ENCODE measurements at regions not wholly inside any gene's neighbourhood (a gene's known extent, or its start where the extent isn't known, plus 50 kb on each side); places are given as distances from the start of the nearest gene placed in this dataset.
A peak's percentile ranks its signal among the peaks of the same experiment; 100 is the strongest.

GRCh38 chr17:77526259-77526711, 385.5 kb downstream of the SEC14L1 start:
- Mint-ChIP-seq H3K27me3 (ENCODE audit: unreplicated experiment) (peaks cover 25% of the 10 kb centered on the region), H3K9me3 (ENCODE audit: unreplicated experiment) (no peaks in the 10 kb centered on the region), H3K27ac (ENCODE audit: unreplicated experiment) (no peak overlapping the region), H3K4me3 (ENCODE audit: unreplicated experiment) (no peak overlapping the region), H3K36me3 (ENCODE audit: unreplicated experiment) (no peaks in the 10 kb centered on the region), H3K4me1 (ENCODE audit: unreplicated experiment) (peaks cover 4% of the 10 kb centered on the region)
- no peak for DNase-seq (ENCODE audit: extremely low spot score, unreplicated experiment)
- TF ChIP-seq CTCF (IDR thresholded peaks at IDR 0.05), result no peak

DNA sequence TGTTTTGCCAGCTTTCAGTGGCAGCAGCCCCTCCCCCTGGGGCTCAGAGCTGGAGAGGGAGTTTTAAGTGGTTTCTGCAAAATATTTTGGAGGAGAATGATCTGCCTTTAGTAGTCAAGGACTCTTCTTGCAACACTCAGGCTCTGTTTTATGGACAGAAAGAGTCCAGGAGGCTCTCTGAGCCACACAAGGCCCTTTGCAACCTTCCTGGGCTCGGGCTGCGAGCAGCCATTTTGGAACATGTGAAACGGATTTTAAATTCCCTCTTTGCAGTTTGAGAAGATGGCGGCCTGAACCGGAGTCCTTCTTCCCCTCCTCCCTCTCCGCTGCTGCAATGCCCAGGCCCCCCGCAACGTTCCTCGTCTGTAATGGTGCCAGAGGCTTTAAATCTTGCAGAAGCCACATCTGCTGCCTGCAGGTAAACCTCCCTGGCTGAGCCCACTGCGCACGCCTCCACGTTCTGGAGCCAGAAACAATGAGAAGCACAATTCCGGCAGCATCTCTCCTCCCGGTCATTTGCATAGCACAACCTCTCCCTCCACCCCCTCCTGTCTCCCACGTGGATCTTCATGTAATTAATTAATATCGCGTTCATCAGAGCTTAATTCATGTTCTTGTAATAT, 386.1 kb downstream of the SEC14L1 start:
- Mint-ChIP-seq H3K36me3 (ENCODE audit: unreplicated experiment) (no peaks in the 10 kb centered on the region), H3K27ac (ENCODE audit: unreplicated experiment) (no peak overlapping the region), H3K4me1 (ENCODE audit: unreplicated experiment) (peaks cover 4% of the 10 kb centered on the region), H3K27me3 (ENCODE audit: unreplicated experiment) (peaks cover 25% of the 10 kb centered on the region), H3K4me3 (ENCODE audit: unreplicated experiment) (no peak overlapping the region), H3K9me3 (ENCODE audit: unreplicated experiment) (no peaks in the 10 kb centered on the region)
- DNase-seq (ENCODE audit: extremely low spot score, unreplicated experiment), result no peak
- no peak for TF ChIP-seq CTCF (IDR thresholded peaks at IDR 0.05)

- DNase-seq (ENCODE audit: extremely low spot score, unreplicated experiment), result no peak
- no peaks in the 10 kb centered on the region for H3K36me3 Mint-ChIP-seq (ENCODE audit: unreplicated experiment)
- H3K4me1 Mint-ChIP-seq (ENCODE audit: unreplicated experiment), result peaks cover 4% of the 10 kb centered on the region
- no peak overlapping the region for H3K27ac Mint-ChIP-seq (ENCODE audit: unreplicated experiment)
- TF ChIP-seq CTCF (IDR thresholded peaks at IDR 0.05), result no peak
- peaks cover 25% of the 10 kb centered on the region for H3K27me3 Mint-ChIP-seq (ENCODE audit: unreplicated experiment)
- no peaks in the 10 kb centered on the region for H3K9me3 Mint-ChIP-seq (ENCODE audit: unreplicated experiment)
- no peak overlapping the region for H3K4me3 Mint-ChIP-seq (ENCODE audit: unreplicated experiment)
Observed at GRCh38 chr17:77527409-77527808, 386.6 kb downstream of the SEC14L1 start.

- peak overlapping the region; percentile 40 for H3K4me3 Mint-ChIP-seq (ENCODE audit: unreplicated experiment)
- no peak for DNase-seq (ENCODE audit: extremely low spot score, unreplicated experiment)
- no peak for TF ChIP-seq CTCF (IDR thresholded peaks at IDR 0.05)
- no peak overlapping the region for H3K27ac Mint-ChIP-seq (ENCODE audit: unreplicated experiment)
- no peaks in the 10 kb centered on the region for H3K36me3 Mint-ChIP-seq (ENCODE audit: unreplicated experiment)
- peaks cover 25% of the 10 kb centered on the region for H3K27me3 Mint-ChIP-seq (ENCODE audit: unreplicated experiment)
- H3K9me3 Mint-ChIP-seq (ENCODE audit: unreplicated experiment), result no peaks in the 10 kb centered on the region
- peaks cover 4% of the 10 kb centered on the region for H3K4me1 Mint-ChIP-seq (ENCODE audit: unreplicated experiment)
Observed at GRCh38 chr17:77527836-77528505, 387.2 kb downstream of the SEC14L1 start.

DNA sequence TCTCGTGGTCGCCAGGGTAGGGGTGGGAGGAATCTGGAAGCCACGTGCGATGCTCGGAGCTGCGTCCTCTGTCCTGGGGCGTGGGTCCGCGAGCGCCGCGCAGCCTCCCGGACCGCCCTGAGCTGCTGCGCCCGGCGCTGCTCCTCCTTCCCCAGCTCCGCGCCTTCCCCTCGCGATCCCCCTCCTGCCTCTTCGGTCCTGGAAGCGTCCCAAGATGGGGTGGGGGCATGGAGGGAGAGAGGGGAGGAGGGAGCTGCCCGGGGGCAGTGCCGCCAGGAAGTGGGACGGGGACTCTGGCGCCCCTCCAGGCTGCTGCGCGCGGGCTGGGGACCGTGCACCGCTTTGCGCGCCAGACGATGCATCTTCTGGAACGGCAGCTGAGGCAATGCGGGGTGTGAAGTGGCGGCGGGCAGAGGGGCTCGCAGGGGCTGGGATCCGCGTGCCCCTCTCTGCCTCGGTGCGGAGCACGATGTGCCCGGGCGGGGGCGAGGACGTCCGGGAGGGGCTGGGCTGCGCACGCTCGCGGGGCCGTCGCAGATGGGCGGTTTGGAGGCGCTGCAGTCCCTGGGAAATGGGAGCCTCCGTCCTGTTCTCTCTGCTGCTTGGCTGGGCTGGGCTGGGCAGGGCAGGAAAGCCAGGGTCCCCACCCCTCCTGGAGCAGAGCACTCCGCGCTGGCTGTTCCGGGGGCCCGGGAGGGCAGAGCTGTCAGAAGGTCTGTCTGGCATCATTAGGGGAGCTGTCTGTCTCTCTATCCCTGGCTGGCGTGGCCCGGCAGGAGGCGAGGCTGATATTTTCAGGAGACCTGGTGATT, 388.0 kb downstream of the SEC14L1 start:
- peak overlapping the region; percentile 40 for H3K4me3 Mint-ChIP-seq (ENCODE audit: unreplicated experiment)
- peaks cover 4% of the 10 kb centered on the region for H3K4me1 Mint-ChIP-seq (ENCODE audit: unreplicated experiment)

More for the DNA sequence above, 388.0 kb downstream of the SEC14L1 start:
- Mint-ChIP-seq H3K36me3 (ENCODE audit: unreplicated experiment) (no peaks in the 10 kb centered on the region), H3K27me3 (ENCODE audit: unreplicated experiment) (peaks cover 25% of the 10 kb centered on the region), H3K27ac (ENCODE audit: unreplicated experiment) (no peak overlapping the region), H3K9me3 (ENCODE audit: unreplicated experiment) (no peaks in the 10 kb centered on the region)
- peak; percentile 30 for TF ChIP-seq CTCF (IDR thresholded peaks at IDR 0.05)
- no peak for DNase-seq (ENCODE audit: extremely low spot score, unreplicated experiment)

Data from osteocyte (in vitro differentiated cells).